ENCODE measurements at regions not wholly inside any gene's neighbourhood (a gene's known extent, or its start where the extent isn't known, plus 50 kb on each side); places are given as distances from the start of the nearest gene placed in this dataset.

DNA sequence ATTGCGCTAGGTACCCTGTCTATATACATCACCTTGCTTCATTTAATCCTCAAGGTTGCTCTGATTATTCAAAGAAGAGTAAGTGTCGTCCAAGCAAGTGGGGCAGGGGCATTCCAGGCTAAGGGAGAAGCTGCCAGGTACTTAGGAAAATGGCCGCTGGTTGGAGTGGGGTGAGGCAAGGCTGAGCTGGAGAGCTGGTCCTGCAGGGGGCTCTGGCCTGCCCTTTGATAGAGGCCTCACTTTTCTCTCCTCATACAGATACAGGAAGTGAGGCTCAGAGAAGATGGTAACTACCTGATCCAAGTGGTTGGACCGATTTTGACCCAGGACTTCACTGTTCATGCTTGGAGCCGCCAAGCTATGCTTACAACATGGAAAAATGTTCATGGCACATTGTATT is 86.9 kb upstream of the ZBTB40 start:
- no peak for DNase-seq

DNA sequence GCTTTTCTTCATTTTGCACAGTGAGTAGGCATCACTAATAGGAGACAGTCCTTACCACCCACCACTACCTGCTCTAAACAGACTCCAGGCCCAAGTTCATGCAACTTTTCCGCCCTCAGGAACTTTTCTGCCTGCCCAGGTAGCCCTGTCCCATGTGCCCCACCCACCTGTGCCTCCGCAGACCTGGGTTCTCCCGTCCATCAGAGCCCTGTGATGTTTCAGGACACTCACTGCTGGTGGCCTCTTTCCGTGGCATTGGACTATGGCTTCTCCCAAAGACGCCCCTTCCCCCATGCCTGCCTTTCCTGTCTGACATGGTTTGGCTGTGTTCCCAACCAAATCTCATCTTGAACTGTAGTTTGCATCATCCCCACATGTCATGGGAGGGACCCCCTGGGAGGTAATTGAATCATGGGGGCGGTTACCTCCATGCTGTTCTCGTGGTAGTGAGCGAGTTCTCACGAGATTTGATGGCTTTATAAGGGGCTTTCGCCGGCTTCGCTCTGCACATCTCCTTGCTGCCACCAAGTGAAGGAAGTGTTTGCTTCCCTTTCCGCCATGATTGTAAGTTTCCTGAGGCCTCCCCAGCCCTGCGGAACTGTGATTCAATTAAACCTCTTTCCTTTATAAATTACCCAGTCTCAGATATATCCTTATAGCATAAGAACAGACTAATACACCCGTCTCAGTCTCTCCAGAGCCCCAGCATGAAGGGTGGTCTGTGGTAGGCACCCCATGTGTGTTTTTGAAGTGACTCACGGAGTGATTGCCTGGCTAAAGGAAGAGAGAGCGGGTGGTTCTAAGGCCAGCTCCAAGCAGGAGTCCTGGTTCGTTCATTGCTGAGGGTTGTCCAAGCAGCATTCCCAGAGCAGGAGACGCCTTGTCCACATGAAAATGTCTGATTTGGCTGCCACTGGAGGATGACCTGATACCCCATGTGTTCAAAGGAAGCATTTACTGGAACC is 86.0 kb upstream of the ZBTB40 start:
- WGBS (ENCODE audit: extremely low coverage, insufficient coverage, insufficient read length) = no CpG with 5 or more reads among the region's 19 CpGs

More for the DNA sequence above, 86.9 kb upstream of the ZBTB40 start:
- no peak overlapping the region for H3K9ac ChIP-seq (ENCODE audit: low read length)
- peak overlapping the region; percentile 58 for H2BK12ac ChIP-seq (ENCODE audit: low read length)
- no peak overlapping the region for H2BK120ac ChIP-seq (ENCODE audit: insufficient read depth, low read length, poor library complexity)
- no peak overlapping the region for H2BK5ac ChIP-seq (ENCODE audit: low read depth, low read length, poor library complexity)
- no peak overlapping the region for H2AK5ac ChIP-seq (ENCODE audit: low read length)
- no peak overlapping the region for H4K8ac ChIP-seq (ENCODE audit: low read depth, low read length)
- no peak overlapping the region for H2AFZ ChIP-seq (ENCODE audit: insufficient read depth, low read length, poor library complexity)
- H3K9me3 ChIP-seq (ENCODE audit: insufficient read depth, low read depth, low read length) = no peaks in the 10 kb centered on the region
- no CpG with 5 or more reads among the region's 5 CpGs for WGBS (ENCODE audit: extremely low coverage, insufficient coverage, insufficient read length)
- H3K79me1 ChIP-seq (ENCODE audit: low read length) = peaks cover 15% of the 10 kb centered on the region
- peaks cover 19 to 27% of the 10 kb centered on the region in 2 experiments for H3K4me1 ChIP-seq (ENCODE audit: control insufficient read depth in 1 of 2, insufficient read depth in 2 of 2, low read length in 2 of 2)
- no peaks in the 10 kb centered on the region for H3K27me3 ChIP-seq (ENCODE audit: insufficient read depth, low read length)
- peak overlapping the region; percentile 6 for H3K27ac ChIP-seq (ENCODE audit: low read depth, low read length)
- H3K4me2 ChIP-seq (ENCODE audit: low read length) = no peak overlapping the region
- H3K4me3 ChIP-seq (ENCODE audit: low read depth, low read length) = no peak overlapping the region
- no peak overlapping the region for H3K18ac ChIP-seq (ENCODE audit: low read length)
- H4K91ac ChIP-seq (ENCODE audit: low read depth, low read length) = peak overlapping the region; percentile 49
- H3K36me3 ChIP-seq (ENCODE audit: control insufficient read depth in 1 of 2, insufficient read depth in 2 of 2, low read length in 2 of 2) = no peaks in the 10 kb centered on the region
- no peaks in the 10 kb centered on the region for H3K79me2 ChIP-seq (ENCODE audit: control insufficient read depth, insufficient read depth, low read length, poor library complexity)
- H4K12ac ChIP-seq (ENCODE audit: low read depth, low read length) = no peak overlapping the region
- peak overlapping the region; percentile 19 for H3K14ac ChIP-seq (ENCODE audit: low read length)
- no peak overlapping the region for H3K23ac ChIP-seq (ENCODE audit: low read length)
- no peak overlapping the region for H3K4ac ChIP-seq (ENCODE audit: low read depth, low read length)

GRCh38 chr1:22366346-22366745 is 85.3 kb upstream of the ZBTB40 start:
- H3K79me1 ChIP-seq (ENCODE audit: low read length) = peaks cover 15% of the 10 kb centered on the region
- no peak overlapping the region for H3K9ac ChIP-seq (ENCODE audit: low read length)
- no peak overlapping the region for H3K23ac ChIP-seq (ENCODE audit: low read length)
- H2AFZ ChIP-seq (ENCODE audit: insufficient read depth, low read length, poor library complexity) = no peak overlapping the region
- H4K91ac ChIP-seq (ENCODE audit: low read depth, low read length) = no peak overlapping the region
- H4K8ac ChIP-seq (ENCODE audit: low read depth, low read length) = no peak overlapping the region
- H4K12ac ChIP-seq (ENCODE audit: low read depth, low read length) = no peak overlapping the region
- no peak overlapping the region for H3K18ac ChIP-seq (ENCODE audit: low read length)
- H3K4me1 ChIP-seq (ENCODE audit: control insufficient read depth in 1 of 2, insufficient read depth in 2 of 2, low read length in 2 of 2) = peaks cover 19 to 27% of the 10 kb centered on the region in 2 experiments
- H2AK5ac ChIP-seq (ENCODE audit: low read length) = no peak overlapping the region
- no peaks in the 10 kb centered on the region for H3K9me3 ChIP-seq (ENCODE audit: insufficient read depth, low read depth, low read length)
- no peaks in the 10 kb centered on the region for H3K27me3 ChIP-seq (ENCODE audit: insufficient read depth, low read length)
- H3K27ac ChIP-seq (ENCODE audit: low read depth, low read length) = no peak overlapping the region
- H3K14ac ChIP-seq (ENCODE audit: low read length) = no peak overlapping the region
- no peak overlapping the region for H3K4me3 ChIP-seq (ENCODE audit: low read depth, low read length)
- DNase-seq = no peak
- H2BK12ac ChIP-seq (ENCODE audit: low read length) = no peak overlapping the region
- no peak overlapping the region for H3K4ac ChIP-seq (ENCODE audit: low read depth, low read length)
- no peak overlapping the region for H3K4me2 ChIP-seq (ENCODE audit: low read length)
- no peak overlapping the region for H2BK5ac ChIP-seq (ENCODE audit: low read depth, low read length, poor library complexity)
- no peak overlapping the region for H2BK120ac ChIP-seq (ENCODE audit: insufficient read depth, low read length, poor library complexity)
- WGBS (ENCODE audit: extremely low coverage, insufficient coverage, insufficient read length) = no CpG with 5 or more reads among the region's 6 CpGs
- H3K79me2 ChIP-seq (ENCODE audit: control insufficient read depth, insufficient read depth, low read length, poor library complexity) = no peaks in the 10 kb centered on the region
- H3K36me3 ChIP-seq (ENCODE audit: control insufficient read depth in 1 of 2, insufficient read depth in 2 of 2, low read length in 2 of 2) = no peaks in the 10 kb centered on the region

More for the DNA sequence above, 86.0 kb upstream of the ZBTB40 start:
- no peak for DNase-seq
- Histone ChIP-seq H3K4ac (ENCODE audit: low read depth, low read length) (no peak overlapping the region), H3K9ac (ENCODE audit: low read length) (no peak overlapping the region), H4K8ac (ENCODE audit: low read depth, low read length) (no peak overlapping the region), H3K4me1 (ENCODE audit: control insufficient read depth in 1 of 2, insufficient read depth in 2 of 2, low read length in 2 of 2) (peaks cover 19 to 27% of the 10 kb centered on the region in 2 experiments), H3K9me3 (ENCODE audit: insufficient read depth, low read depth, low read length) (no peaks in the 10 kb centered on the region), H3K4me2 (ENCODE audit: low read length) (no peak overlapping the region), H3K4me3 (ENCODE audit: low read depth, low read length) (no peak overlapping the region), H2AFZ (ENCODE audit: insufficient read depth, low read length, poor library complexity) (no peak overlapping the region), H3K36me3 (ENCODE audit: control insufficient read depth in 1 of 2, insufficient read depth in 2 of 2, low read length in 2 of 2) (no peaks in the 10 kb centered on the region), H3K23ac (ENCODE audit: low read length) (no peak overlapping the region), H2BK12ac (ENCODE audit: low read length) (no peak overlapping the region), H3K79me2 (ENCODE audit: control insufficient read depth, insufficient read depth, low read length, poor library complexity) (no peaks in the 10 kb centered on the region), H3K18ac (ENCODE audit: low read length) (no peak overlapping the region), H4K91ac (ENCODE audit: low read depth, low read length) (peak overlapping the region; percentile 63), H2BK120ac (ENCODE audit: insufficient read depth, low read length, poor library complexity) (no peak overlapping the region), H2AK5ac (ENCODE audit: low read length) (no peak overlapping the region), H3K79me1 (ENCODE audit: low read length) (peaks cover 15% of the 10 kb centered on the region), H2BK5ac (ENCODE audit: low read depth, low read length, poor library complexity) (no peak overlapping the region), H3K14ac (ENCODE audit: low read length) (no peak overlapping the region), H4K12ac (ENCODE audit: low read depth, low read length) (no peak overlapping the region), H3K27me3 (ENCODE audit: insufficient read depth, low read length) (no peaks in the 10 kb centered on the region), H3K27ac (ENCODE audit: low read depth, low read length) (no peak overlapping the region)

DNA sequence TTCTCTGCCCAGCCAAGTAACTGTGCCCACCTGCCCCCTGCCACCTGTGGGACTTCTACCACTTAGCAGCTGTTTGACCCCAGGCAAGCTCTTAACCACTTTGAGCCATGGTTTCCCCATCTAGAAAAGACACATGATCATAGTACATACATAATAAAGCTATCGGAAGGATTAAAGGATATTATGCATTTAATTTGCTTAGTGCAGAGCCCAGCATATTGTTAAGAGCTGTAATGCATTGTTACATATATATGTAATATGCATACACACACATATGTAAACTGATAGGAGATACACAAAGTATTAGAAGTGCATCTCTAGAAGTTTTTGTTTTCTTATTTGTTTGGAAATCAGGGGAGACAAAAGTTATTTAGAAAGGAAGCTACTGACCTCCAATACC is 83.5 kb upstream of the ZBTB40 start:
- H3K79me1 ChIP-seq (ENCODE audit: low read length) = peaks cover 11% of the 10 kb centered on the region
- no peak overlapping the region for H3K4ac ChIP-seq (ENCODE audit: low read depth, low read length)
- no peak overlapping the region for H3K18ac ChIP-seq (ENCODE audit: low read length)
- no peaks in the 10 kb centered on the region for H3K27me3 ChIP-seq (ENCODE audit: insufficient read depth, low read length)
- H3K4me1 ChIP-seq (ENCODE audit: control insufficient read depth in 1 of 2, insufficient read depth in 2 of 2, low read length in 2 of 2) = peaks cover 14 to 18% of the 10 kb centered on the region in 2 experiments
- no peak overlapping the region for H2BK5ac ChIP-seq (ENCODE audit: low read depth, low read length, poor library complexity)
- H3K9me3 ChIP-seq (ENCODE audit: insufficient read depth, low read depth, low read length) = peaks cover under 1% of the 10 kb centered on the region
- H3K79me2 ChIP-seq (ENCODE audit: control insufficient read depth, insufficient read depth, low read length, poor library complexity) = no peaks in the 10 kb centered on the region
- no peaks in the 10 kb centered on the region for H3K36me3 ChIP-seq (ENCODE audit: control insufficient read depth in 1 of 2, insufficient read depth in 2 of 2, low read length in 2 of 2)
- no peak overlapping the region for H2BK12ac ChIP-seq (ENCODE audit: low read length)
- no peak for DNase-seq
- WGBS (ENCODE audit: extremely low coverage, insufficient coverage, insufficient read length) = no CpG with 5 or more reads among the region's 1 CpG
- no peak overlapping the region for H4K8ac ChIP-seq (ENCODE audit: low read depth, low read length)
- H3K9ac ChIP-seq (ENCODE audit: low read length) = no peak overlapping the region
- H3K4me2 ChIP-seq (ENCODE audit: low read length) = no peak overlapping the region
- H4K91ac ChIP-seq (ENCODE audit: low read depth, low read length) = no peak overlapping the region
- H3K14ac ChIP-seq (ENCODE audit: low read length) = no peak overlapping the region
- H3K23ac ChIP-seq (ENCODE audit: low read length) = no peak overlapping the region
- no peak overlapping the region for H2AFZ ChIP-seq (ENCODE audit: insufficient read depth, low read length, poor library complexity)
- H3K4me3 ChIP-seq (ENCODE audit: low read depth, low read length) = no peak overlapping the region
- no peak overlapping the region for H3K27ac ChIP-seq (ENCODE audit: low read depth, low read length)
- no peak overlapping the region for H2AK5ac ChIP-seq (ENCODE audit: low read length)
- no peak overlapping the region for H2BK120ac ChIP-seq (ENCODE audit: insufficient read depth, low read length, poor library complexity)
- H4K12ac ChIP-seq (ENCODE audit: low read depth, low read length) = no peak overlapping the region
